Astrocyte (in vitro differentiated cells and primary cell): ENCODE measurements at regions not wholly inside any gene's neighbourhood (a gene's known extent, or its start where the extent isn't known, plus 50 kb on each side); places are given as distances from the start of the nearest gene placed in this dataset.

Experiments
- DNase-seq: peaks from one replicate; pipeline ENCODE4 v3.0.0-alpha.2; 2010; ENCODE audit warnings: low read depth
- FAIRE-seq: peaks from 2 replicates; lab custom pipeline; 2011; peaks lifted over from hg19 to GRCh38; lab: Jason Lieb, UNC
- H2AFZ ChIP-seq: 2 replicates; pipeline ENCODE4 v1.6.0; 2012; ENCODE audit warnings: low read depth, low read length, inconsistent platforms
- H3K27ac ChIP-seq: 2 replicates; pipeline ENCODE4 v1.5.1; 2011; ENCODE audit warnings: low read depth, low read length, inconsistent platforms
- H3K27me3 ChIP-seq: 2 replicates; pipeline ENCODE4 v1.6.0; 2011; ENCODE audit warnings: low read length, inconsistent platforms; ENCODE audit not compliant: insufficient read depth
- H3K36me3 ChIP-seq: 2 replicates; pipeline ENCODE4 v1.5.1; 2011; ENCODE audit warnings: low read length, inconsistent platforms; ENCODE audit not compliant: insufficient read depth
- H3K4me1 ChIP-seq: 2 replicates; pipeline ENCODE4 v1.5.1; 2011; ENCODE audit warnings: low read length, inconsistent platforms; ENCODE audit not compliant: insufficient read depth
- H3K4me2 ChIP-seq: 2 replicates; pipeline ENCODE4 v1.6.0; 2012; ENCODE audit warnings: low read length, inconsistent platforms
- H3K4me3 ChIP-seq: 2 replicates; pipeline ENCODE4 v1.5.1; 2011; ENCODE audit warnings: low read depth, mild to moderate bottlenecking, low read length, inconsistent platforms; ENCODE audit not compliant: insufficient read depth
- H3K79me2 ChIP-seq: 2 replicates; pipeline ENCODE4 v1.6.0; 2012; ENCODE audit warnings: mild to moderate bottlenecking, low read length, inconsistent platforms; ENCODE audit not compliant: insufficient read depth
- H3K9ac ChIP-seq: 2 replicates; pipeline ENCODE4 v1.6.0; 2012; ENCODE audit warnings: mild to moderate bottlenecking, low read length, inconsistent platforms
- H3K9me3 ChIP-seq: 2 replicates; pipeline ENCODE4 v1.5.1; 2012; ENCODE audit warnings: low read depth, mild to moderate bottlenecking, low read length, inconsistent platforms; ENCODE audit not compliant: insufficient read depth
- H4K20me1 ChIP-seq: 2 replicates; pipeline ENCODE4 v1.6.0; 2012; ENCODE audit warnings: low read length, inconsistent platforms; ENCODE audit not compliant: insufficient read depth
- H3K27ac Mint-ChIP-seq: one replicate; pipeline ENCODE4 v1.8.0; 2021; ENCODE audit warnings: mild to moderate bottlenecking, mixed read lengths; ENCODE audit not compliant: unreplicated experiment
- H3K27me3 Mint-ChIP-seq: one replicate; pipeline ENCODE4 v1.8.0; 2021; ENCODE audit warnings: low read depth, mixed read lengths; ENCODE audit not compliant: unreplicated experiment
- H3K36me3 Mint-ChIP-seq: one replicate; pipeline ENCODE4 v1.8.0; 2021; ENCODE audit warnings: low read depth, mixed read lengths; ENCODE audit not compliant: unreplicated experiment
- H3K4me1 Mint-ChIP-seq: one replicate; pipeline ENCODE4 v1.8.0; 2021; ENCODE audit warnings: low read depth, mixed read lengths; ENCODE audit not compliant: unreplicated experiment
- H3K4me3 Mint-ChIP-seq: one replicate; pipeline ENCODE4 v1.8.0; 2021; ENCODE audit warnings: mild to moderate bottlenecking, moderate library complexity, mixed read lengths; ENCODE audit not compliant: unreplicated experiment
- H3K9me3 Mint-ChIP-seq: one replicate; pipeline ENCODE4 v1.8.0; 2021; ENCODE audit warnings: mild to moderate bottlenecking, mixed read lengths; ENCODE audit not compliant: unreplicated experiment
- CTCF ChIP-seq: IDR thresholded peaks from 2 replicates; pipeline ENCODE4 v1.5.1; 2011; ENCODE audit warnings: low read depth, mild to moderate bottlenecking, inconsistent platforms, low read length, moderate library complexity; ENCODE audit not compliant: insufficient read depth
- EZH2 ChIP-seq: IDR thresholded peaks from 2 replicates; pipeline ENCODE4 v1.6.1; 2012; ENCODE audit warnings: mild to moderate bottlenecking, low read length, inconsistent platforms; ENCODE audit not compliant: insufficient read depth

GRCh38 chr2:66805016-66805865 lies 370.3 kb downstream of the MEIS1 start:
- Histone ChIP-seq H2AFZ (peak overlapping the region; percentile 38), H3K9ac (no peak overlapping the region), H3K27ac (no peak overlapping the region), H3K4me3 (no peak overlapping the region), H3K27me3 (no peaks in the 10 kb centered on the region), H3K36me3 (no peaks in the 10 kb centered on the region), H3K4me1 (no peaks in the 10 kb centered on the region), H3K9me3 (no peaks in the 10 kb centered on the region), H3K4me2 (no peak overlapping the region), H3K79me2 (no peaks in the 10 kb centered on the region), H4K20me1 (no peaks in the 10 kb centered on the region)
- no peak for TF ChIP-seq EZH2
- no peak for TF ChIP-seq CTCF
- H3K27ac Mint-ChIP-seq = no peak overlapping the region
- DNase-seq (peak; percentile 75), FAIRE-seq (no peak)
- H3K4me1 Mint-ChIP-seq = peaks cover 3% of the 10 kb centered on the region
- H3K36me3 Mint-ChIP-seq = no peaks in the 10 kb centered on the region
- H3K27me3 Mint-ChIP-seq = no peaks in the 10 kb centered on the region
- no peaks in the 10 kb centered on the region for H3K9me3 Mint-ChIP-seq
- H3K4me3 Mint-ChIP-seq = no peak overlapping the region

- H3K79me2 ChIP-seq = no peaks in the 10 kb centered on the region
- H3K27me3 ChIP-seq = no peaks in the 10 kb centered on the region
- no peak overlapping the region for H3K4me3 Mint-ChIP-seq
- no peak overlapping the region for H3K9ac ChIP-seq
- no peak overlapping the region for H3K27ac ChIP-seq
- no peaks in the 10 kb centered on the region for H4K20me1 ChIP-seq
- no peaks in the 10 kb centered on the region for H3K9me3 Mint-ChIP-seq
- H3K36me3 ChIP-seq = no peaks in the 10 kb centered on the region
- H2AFZ ChIP-seq = no peak overlapping the region
- no peak overlapping the region for H3K4me2 ChIP-seq
- no peaks in the 10 kb centered on the region for H3K4me1 ChIP-seq
- no peaks in the 10 kb centered on the region for H3K27me3 Mint-ChIP-seq
- no peak for DNase-seq
- H3K4me3 ChIP-seq = no peak overlapping the region
- peaks cover 3% of the 10 kb centered on the region for H3K4me1 Mint-ChIP-seq
- no peak overlapping the region for H3K27ac Mint-ChIP-seq
- FAIRE-seq = no peak
- H3K9me3 ChIP-seq = no peaks in the 10 kb centered on the region
- TF ChIP-seq EZH2 (no peak), CTCF (no peak)
- H3K36me3 Mint-ChIP-seq = no peaks in the 10 kb centered on the region
Observed at GRCh38 chr2:66805968-66806367, 371.0 kb downstream of the MEIS1 start.

GRCh38 chr2:66813525-66813924 lies 378.6 kb downstream of the MEIS1 start:
- H3K27ac ChIP-seq = no peak overlapping the region
- H3K4me3 Mint-ChIP-seq = no peak overlapping the region
- no peak overlapping the region for H3K4me2 ChIP-seq

More at GRCh38 chr2:66813525-66813924, 378.6 kb downstream of the MEIS1 start:
- TF ChIP-seq CTCF (no peak), EZH2 (no peak)
- FAIRE-seq (no peak), DNase-seq (peak; percentile 23)
- Mint-ChIP-seq H3K4me1 (peaks cover 5% of the 10 kb centered on the region), H3K27me3 (no peaks in the 10 kb centered on the region), H3K9me3 (no peaks in the 10 kb centered on the region), H3K27ac (no peak overlapping the region), H3K36me3 (no peaks in the 10 kb centered on the region)
- H3K36me3 ChIP-seq = no peaks in the 10 kb centered on the region
- no peaks in the 10 kb centered on the region for H4K20me1 ChIP-seq
- no peak overlapping the region for H3K4me3 ChIP-seq
- H2AFZ ChIP-seq = peak overlapping the region; percentile 13
- no peak overlapping the region for H3K9ac ChIP-seq
- no peaks in the 10 kb centered on the region for H3K4me1 ChIP-seq
- H3K27me3 ChIP-seq = no peaks in the 10 kb centered on the region
- H3K9me3 ChIP-seq = no peaks in the 10 kb centered on the region
- no peaks in the 10 kb centered on the region for H3K79me2 ChIP-seq
